Vagina (tissue), 2 donors: ENCODE measurements at regions not wholly inside any gene's neighbourhood (a gene's known extent, or its start where the extent isn't known, plus 50 kb on each side); places are given as distances from the start of the nearest gene placed in this dataset.
"Not testable (repeated sequence)": the region's sequence is repeated elsewhere in the genome, so short reads cannot be mapped to it uniquely, and the experiment has no call there.

ENCODE experiments used
- POLR2AphosphoS5 ChIP-seq, 2 donors: sonication (generic); formaldehyde crosslinking; IDR thresholded peaks; one replicate each; pipeline ENCODE4 v1.9.0; 2017; ENCODE audit warnings: antibody characterized with exemption in 2 of 2, mild to moderate bottlenecking in 2 of 2, low read depth in 1 of 2; ENCODE audit not compliant: insufficient read depth in 1 of 2
- TF ChIP-seq, protein P1 (sequence below), 3 experiments: fragments of 450-650 bp in 2 of 3; fragments of 200-600 bp in 1 of 3; sonication (generic) in 1 of 3; IDR thresholded peaks; one replicate each; pipeline ENCODE4 v1.5.1; 2017 to 2019; ENCODE audit warnings: antibody characterized with exemption in 3 of 3, mild to moderate bottlenecking in 2 of 3, moderate library complexity in 2 of 3

DNA sequence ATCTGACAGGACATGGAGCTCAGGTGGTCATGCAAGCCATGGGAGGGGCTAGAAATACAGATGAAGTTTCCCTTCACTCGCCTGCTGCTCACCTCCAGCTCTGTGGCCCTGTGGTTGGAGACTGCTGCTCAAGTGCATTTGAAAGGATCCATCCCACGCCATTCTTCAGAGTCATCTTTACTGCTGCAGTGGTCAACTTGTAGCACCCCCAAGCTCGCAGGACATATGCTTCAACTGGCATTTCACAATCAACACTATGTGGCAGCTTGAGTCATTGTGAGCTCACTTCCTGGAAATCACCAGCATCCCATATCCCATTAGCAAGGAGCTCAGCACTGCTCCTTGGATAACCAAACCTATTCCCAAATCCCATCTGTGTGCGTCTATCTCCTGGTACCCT, 116.2 kb upstream of the TP53BP2 start:
- TF ChIP-seq, protein P1, sequence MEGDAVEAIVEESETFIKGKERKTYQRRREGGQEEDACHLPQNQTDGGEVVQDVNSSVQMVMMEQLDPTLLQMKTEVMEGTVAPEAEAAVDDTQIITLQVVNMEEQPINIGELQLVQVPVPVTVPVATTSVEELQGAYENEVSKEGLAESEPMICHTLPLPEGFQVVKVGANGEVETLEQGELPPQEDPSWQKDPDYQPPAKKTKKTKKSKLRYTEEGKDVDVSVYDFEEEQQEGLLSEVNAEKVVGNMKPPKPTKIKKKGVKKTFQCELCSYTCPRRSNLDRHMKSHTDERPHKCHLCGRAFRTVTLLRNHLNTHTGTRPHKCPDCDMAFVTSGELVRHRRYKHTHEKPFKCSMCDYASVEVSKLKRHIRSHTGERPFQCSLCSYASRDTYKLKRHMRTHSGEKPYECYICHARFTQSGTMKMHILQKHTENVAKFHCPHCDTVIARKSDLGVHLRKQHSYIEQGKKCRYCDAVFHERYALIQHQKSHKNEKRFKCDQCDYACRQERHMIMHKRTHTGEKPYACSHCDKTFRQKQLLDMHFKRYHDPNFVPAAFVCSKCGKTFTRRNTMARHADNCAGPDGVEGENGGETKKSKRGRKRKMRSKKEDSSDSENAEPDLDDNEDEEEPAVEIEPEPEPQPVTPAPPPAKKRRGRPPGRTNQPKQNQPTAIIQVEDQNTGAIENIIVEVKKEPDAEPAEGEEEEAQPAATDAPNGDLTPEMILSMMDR (IDR thresholded peaks at IDR 0.05) = not testable (repeated sequence)
- TF ChIP-seq POLR2AphosphoS5 (IDR thresholded peaks at IDR 0.05; ENCODE audit: insufficient read depth in 1 of 2, low read depth in 1 of 2) = not testable (repeated sequence)
